Endothelial cell of umbilical vein (primary cell): ENCODE measurements at regions not wholly inside any gene's neighbourhood (a gene's known extent, or its start where the extent isn't known, plus 50 kb on each side); places are given as distances from the start of the nearest gene placed in this dataset.

ENCODE experiments used
- BruUV-seq: library from RNA; stranded (reverse); fragments of 400-500 nt; replicated peaks from 2 replicates; lab custom pipeline; 2021; lab: Mats Ljungman, UMichigan
- CTCF ChIA-PET: fragments of 300-600, 350-600 bp; sonication (Branson Sonifier 250); formaldehyde crosslinking; loops from one replicate; lab custom pipeline; 2021; ENCODE audit warnings: antibody characterized with exemption, inconsistent platforms; lab: Charles Lee
- POLR2A ChIA-PET: fragments of 300-600, 350-600 bp; sonication (Branson Sonifier 250); formaldehyde crosslinking; loops from one replicate; lab custom pipeline; 2021; ENCODE audit warnings: antibody characterized with exemption, inconsistent platforms; lab: Charles Lee
- DNase-seq: peaks from one replicate; pipeline ENCODE4 v3.0.0-alpha.2; 2011; ENCODE audit warnings: low read depth, low spot score
- FAIRE-seq: peaks from 2 replicates; lab custom pipeline; 2011; peaks lifted over from hg19 to GRCh38; lab: Jason Lieb, UNC
- H2AFZ ChIP-seq: 2 replicates; pipeline ENCODE4 v1.6.0; 2012; ENCODE audit warnings: low read depth, low read length, control low read depth, inconsistent platforms
- H3K27ac ChIP-seq: 2 replicates; pipeline ENCODE4 v1.5.1; 2011; ENCODE audit warnings: low read depth, mild to moderate bottlenecking, control low read depth, low read length, moderate library complexity; ENCODE audit not compliant: insufficient read depth
- H3K27me3 ChIP-seq, 2 experiments: 2 replicates each; pipeline versions ENCODE4 v1.6.0 to v1.6.1; 2011; ENCODE audit warnings: low read length in 2 of 2, mixed read lengths in 1 of 2; ENCODE audit not compliant: control insufficient read depth in 2 of 2, insufficient read depth in 2 of 2
- H3K36me3 ChIP-seq, 2 experiments: 2 replicates in 1 of 2; 3 replicates in 1 of 2; pipeline ENCODE4 v1.5.1; 2011; ENCODE audit warnings: low read length in 2 of 2, mild to moderate bottlenecking in 1 of 2, moderate library complexity in 1 of 2; ENCODE audit not compliant: control insufficient read depth in 2 of 2, insufficient read depth in 2 of 2; ENCODE audit errors: extremely low read depth in 1 of 2
- H3K4me1 ChIP-seq: 3 replicates; pipeline ENCODE4 v1.5.1; 2011; ENCODE audit warnings: mild to moderate bottlenecking, low read length; ENCODE audit not compliant: control insufficient read depth, insufficient read depth; ENCODE audit errors: extremely low read depth
- H3K4me2 ChIP-seq: 2 replicates; pipeline ENCODE4 v1.6.1; 2011; ENCODE audit warnings: low read length, control low read depth, mixed read lengths; ENCODE audit not compliant: insufficient read depth
- H3K4me3 ChIP-seq, 3 experiments: fragments of 200-600 bp in 1 of 3; sonication (generic), shearing (Covaris generic) in 1 of 3; replicated peaks in 1 of 3; 2 replicates each; pipeline ENCODE4 v1.5.1; 2011 to 2016; ENCODE audit warnings: control low read depth in 3 of 3, low read length in 3 of 3, mild to moderate bottlenecking in 2 of 3, inconsistent platforms in 1 of 3, low read depth in 1 of 3, moderate library complexity in 1 of 3; ENCODE audit not compliant: insufficient read depth in 1 of 3
- H3K79me2 ChIP-seq: 2 replicates; pipeline ENCODE4 v1.6.0; 2012; ENCODE audit warnings: low read length, inconsistent platforms; ENCODE audit not compliant: control insufficient read depth, insufficient read depth
- H3K9ac ChIP-seq: replicated peaks from 2 replicates; pipeline ENCODE3; 2011; ENCODE audit warnings: low read length, control low read depth; ENCODE audit not compliant: insufficient read depth; ENCODE audit errors: extremely low read depth
- H3K9me1 ChIP-seq: replicated peaks from 3 replicates; pipeline ENCODE4 v1.6.0; 2011; ENCODE audit warnings: mild to moderate bottlenecking, low read length; ENCODE audit not compliant: control insufficient read depth, insufficient read depth; ENCODE audit errors: extremely low read depth
- H3K9me3 ChIP-seq: replicated peaks from 2 replicates; pipeline ENCODE4 v1.5.1; 2012; ENCODE audit warnings: low read length, inconsistent platforms; ENCODE audit not compliant: control insufficient read depth, insufficient read depth
- H4K20me1 ChIP-seq: replicated peaks from 2 replicates; pipeline ENCODE3; 2011; ENCODE audit warnings: mild to moderate bottlenecking, low read length; ENCODE audit not compliant: control insufficient read depth, insufficient read depth; ENCODE audit errors: extremely low read depth
- CTCF ChIP-seq, 2 donors: IDR thresholded peaks; 1 replicate in 1 of 2; 2 replicates in 1 of 2; pipeline ENCODE4 v1.5.1; 2011; ENCODE audit warnings: low read length in 2 of 2, mild to moderate bottlenecking in 2 of 2, moderate library complexity in 2 of 2, control low read depth in 1 of 2, inconsistent platforms in 1 of 2, low read depth in 1 of 2; ENCODE audit not compliant: insufficient read depth in 1 of 2; ENCODE audit errors: extremely low read depth in 1 of 2
- EZH2 ChIP-seq: IDR thresholded peaks from 2 replicates; pipeline ENCODE4 v1.6.1; 2012; ENCODE audit warnings: borderline replicate concordance, low read depth, mild to moderate bottlenecking, moderate library complexity, low read length, inconsistent platforms; ENCODE audit not compliant: severe bottlenecking
- FOS ChIP-seq: IDR thresholded peaks from 2 replicates; pipeline ENCODE4 v1.6.1; 2011; ENCODE audit warnings: mild to moderate bottlenecking, low read length, moderate library complexity, borderline replicate concordance; ENCODE audit not compliant: insufficient read depth
- GATA2 ChIP-seq: IDR thresholded peaks from 2 replicates; pipeline ENCODE4 v1.7.0; 2011; ENCODE audit warnings: low read depth, mild to moderate bottlenecking, moderate library complexity, mixed read lengths, low read length; ENCODE audit not compliant: insufficient read length, insufficient read depth
- JUN ChIP-seq: IDR thresholded peaks from 2 replicates; pipeline ENCODE4 v1.6.1; 2011; ENCODE audit warnings: borderline replicate concordance, low read depth; ENCODE audit not compliant: insufficient read length, insufficient read depth
- MAX ChIP-seq: IDR thresholded peaks from 2 replicates; pipeline ENCODE4 v1.6.1; 2011; ENCODE audit not compliant: insufficient read depth, insufficient read length
- MYC ChIP-seq: IDR thresholded peaks from one replicate; pipeline ENCODE4 v1.6.1; 2011; ENCODE audit warnings: mild to moderate bottlenecking, low read depth, low read length
- POLR2A ChIP-seq: IDR thresholded peaks from 2 replicates; pipeline ENCODE4 v1.6.1; 2012; ENCODE audit warnings: low read depth, mild to moderate bottlenecking, control low read depth, low read length
- POLR2AphosphoS5 ChIP-seq: IDR thresholded peaks from 2 replicates; pipeline ENCODE4 v1.6.1; 2012; ENCODE audit warnings: low read depth, mild to moderate bottlenecking, control low read depth, low read length, moderate library complexity; ENCODE audit not compliant: insufficient read depth
- dilution Hi-C: fragments of 300-500 bp; cut with MboI; formaldehyde crosslinking; loops from one replicate; pipeline ENCODE4 v1.15.0; 2019; ENCODE audit warnings: low sequenced_read_pairs; ENCODE audit not compliant: extremely low pct_ligation_motif_present
- intact Hi-C: fragments of 100-400 bp; cut with micrococcal nuclease; formaldehyde crosslinking; loops from one replicate; pipeline ENCODE4 v1.10.0; 2022

DNA sequence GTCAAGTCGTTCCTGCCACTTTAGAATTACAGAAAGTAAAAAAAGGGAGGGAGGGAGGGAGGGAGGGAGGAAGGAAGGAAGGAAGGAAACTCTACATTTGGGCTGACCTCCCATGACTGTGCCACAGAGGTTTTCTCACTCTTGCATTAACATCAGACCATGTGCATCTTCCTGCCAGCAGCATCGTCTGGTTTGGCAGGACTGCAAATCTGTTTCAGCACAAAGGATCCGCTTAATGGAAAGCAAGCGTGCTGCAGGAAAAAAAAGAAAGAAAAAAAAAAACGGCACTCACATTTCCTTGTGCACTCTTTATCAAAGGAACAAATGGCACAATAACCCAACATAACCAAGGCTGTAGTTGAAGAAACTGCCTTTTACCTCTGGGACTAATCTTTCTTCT is 148.8 kb upstream of the HES1 start:
- Histone ChIP-seq H3K27ac (no peak overlapping the region), H4K20me1 (no peaks in the 10 kb centered on the region)
- CTCF ChIA-PET = interaction anchor here (1.0 kb wide), 2 partner anchors 207 to 328 kb away, joined by 3 to 4 read pairs; no protein-coding TSS in a partner anchor

DNA sequence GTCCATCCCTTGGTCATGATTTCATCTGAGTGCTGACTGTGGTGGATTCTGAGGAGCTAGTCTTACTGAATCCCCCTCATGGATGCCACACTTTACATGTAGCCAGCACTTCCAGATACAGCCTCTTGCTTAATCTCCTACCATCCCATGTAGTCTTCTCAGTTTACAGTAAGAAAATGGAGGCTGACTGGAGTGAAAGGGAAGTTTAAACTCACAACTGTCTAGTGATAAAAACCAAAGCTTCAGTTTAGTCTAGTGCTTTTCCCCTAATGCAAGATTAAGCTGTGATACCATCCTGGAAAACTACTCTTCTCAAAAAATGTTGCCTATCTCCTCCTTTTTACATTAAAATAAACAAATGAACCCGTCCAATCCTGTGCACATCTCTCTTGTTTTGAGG is 146.8 kb upstream of the HES1 start:
- Histone ChIP-seq H3K9ac (no peak overlapping the region), H3K9me1 (no peaks in the 10 kb centered on the region), H3K79me2 (no peaks in the 10 kb centered on the region), H4K20me1 (no peaks in the 10 kb centered on the region), H3K4me2 (no peak overlapping the region), H3K4me1 (peaks cover 14% of the 10 kb centered on the region), H3K36me3 (no peaks in the 10 kb centered on the region), H2AFZ (no peak overlapping the region), H3K27ac (no peak overlapping the region), H3K27me3 (peaks cover 0 to 2% of the 10 kb centered on the region in 2 experiments), H3K4me3 (no peak overlapping the region), H3K9me3 (no peaks in the 10 kb centered on the region)
- intact Hi-C loops (no loop called here), dilution Hi-C loops (no loop called here)
- FAIRE-seq (no peak), DNase-seq (no peak)
- POLR2A ChIA-PET = no interaction called here
- no TSS peak for BruUV-seq
- CTCF ChIA-PET = no interaction called here
- TF ChIP-seq FOS (no peak), CTCF (IDR thresholded peaks at IDR 0.05; ENCODE audit: extremely low read depth in 1 of 2, insufficient read depth in 1 of 2, low read depth in 1 of 2, low read length in 2 of 2) (no peak), MYC (no peak), GATA2 (no peak), EZH2 (no peak), JUN (no peak), POLR2AphosphoS5 (no peak), POLR2A (no peak), MAX (no peak)

More for the DNA sequence above, 148.8 kb upstream of the HES1 start:
- Histone ChIP-seq H2AFZ (no peak overlapping the region), H3K27me3 (peaks cover 0 to under 1% of the 10 kb centered on the region in 2 experiments), H3K4me3 (no peak overlapping the region), H3K4me2 (no peak overlapping the region), H3K4me1 (peaks cover 17% of the 10 kb centered on the region), H3K9me1 (no peaks in the 10 kb centered on the region), H3K9ac (no peak overlapping the region), H3K36me3 (no peaks in the 10 kb centered on the region), H3K79me2 (no peaks in the 10 kb centered on the region), H3K9me3 (no peaks in the 10 kb centered on the region)
- FAIRE-seq (peak; percentile 43), DNase-seq (peak; percentile 51)
- no peak for TF ChIP-seq POLR2A
- TF ChIP-seq GATA2 = no peak
- BruUV-seq = no TSS peak
- intact Hi-C loops = no loop called here
- POLR2A ChIA-PET = no interaction called here
- dilution Hi-C loops = no loop called here
